ENCODE measurements at regions not wholly inside any gene's neighbourhood (a gene's known extent, or its start where the extent isn't known, plus 50 kb on each side); places are given as distances from the start of the nearest gene placed in this dataset.

DNA sequence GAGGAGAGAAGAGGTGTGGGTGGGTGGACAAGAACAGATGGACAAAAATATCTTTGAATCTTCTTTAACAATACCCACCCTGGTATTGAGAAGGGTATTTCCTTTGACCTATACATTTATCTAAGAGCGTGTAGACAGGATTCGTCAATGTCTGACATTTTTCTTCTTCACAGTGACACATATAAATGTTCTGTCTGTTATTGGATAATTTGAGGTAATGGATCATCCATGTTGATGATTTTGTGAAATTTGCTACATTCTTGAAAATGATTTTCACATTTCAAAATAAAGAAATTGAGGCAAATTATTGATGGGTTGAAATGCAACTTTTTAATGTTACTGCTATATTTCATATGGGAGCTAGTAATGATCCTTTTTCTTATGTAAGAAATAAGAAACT is 770.7 kb upstream of the EPHA7 start (continued):
- no peak for TF ChIP-seq NFE2 (CRISPR knock-in tag; IDR thresholded peaks at IDR 0.05)
- TF ChIP-seq ARHGAP35 (CRISPR knock-in tag; IDR thresholded peaks at IDR 0.05; ENCODE audit: borderline replicate concordance) = no peak
- TF ChIP-seq, protein P1, sequence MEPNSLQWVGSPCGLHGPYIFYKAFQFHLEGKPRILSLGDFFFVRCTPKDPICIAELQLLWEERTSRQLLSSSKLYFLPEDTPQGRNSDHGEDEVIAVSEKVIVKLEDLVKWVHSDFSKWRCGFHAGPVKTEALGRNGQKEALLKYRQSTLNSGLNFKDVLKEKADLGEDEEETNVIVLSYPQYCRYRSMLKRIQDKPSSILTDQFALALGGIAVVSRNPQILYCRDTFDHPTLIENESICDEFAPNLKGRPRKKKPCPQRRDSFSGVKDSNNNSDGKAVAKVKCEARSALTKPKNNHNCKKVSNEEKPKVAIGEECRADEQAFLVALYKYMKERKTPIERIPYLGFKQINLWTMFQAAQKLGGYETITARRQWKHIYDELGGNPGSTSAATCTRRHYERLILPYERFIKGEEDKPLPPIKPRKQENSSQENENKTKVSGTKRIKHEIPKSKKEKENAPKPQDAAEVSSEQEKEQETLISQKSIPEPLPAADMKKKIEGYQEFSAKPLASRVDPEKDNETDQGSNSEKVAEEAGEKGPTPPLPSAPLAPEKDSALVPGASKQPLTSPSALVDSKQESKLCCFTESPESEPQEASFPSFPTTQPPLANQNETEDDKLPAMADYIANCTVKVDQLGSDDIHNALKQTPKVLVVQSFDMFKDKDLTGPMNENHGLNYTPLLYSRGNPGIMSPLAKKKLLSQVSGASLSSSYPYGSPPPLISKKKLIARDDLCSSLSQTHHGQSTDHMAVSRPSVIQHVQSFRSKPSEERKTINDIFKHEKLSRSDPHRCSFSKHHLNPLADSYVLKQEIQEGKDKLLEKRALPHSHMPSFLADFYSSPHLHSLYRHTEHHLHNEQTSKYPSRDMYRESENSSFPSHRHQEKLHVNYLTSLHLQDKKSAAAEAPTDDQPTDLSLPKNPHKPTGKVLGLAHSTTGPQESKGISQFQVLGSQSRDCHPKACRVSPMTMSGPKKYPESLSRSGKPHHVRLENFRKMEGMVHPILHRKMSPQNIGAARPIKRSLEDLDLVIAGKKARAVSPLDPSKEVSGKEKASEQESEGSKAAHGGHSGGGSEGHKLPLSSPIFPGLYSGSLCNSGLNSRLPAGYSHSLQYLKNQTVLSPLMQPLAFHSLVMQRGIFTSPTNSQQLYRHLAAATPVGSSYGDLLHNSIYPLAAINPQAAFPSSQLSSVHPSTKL (CRISPR knock-in tag; IDR thresholded peaks at IDR 0.05) = no peak
- no peak for TF ChIP-seq ZZZ3 (CRISPR knock-in tag; IDR thresholded peaks at IDR 0.05; ENCODE audit: borderline replicate concordance)
- TF ChIP-seq, protein P2, sequence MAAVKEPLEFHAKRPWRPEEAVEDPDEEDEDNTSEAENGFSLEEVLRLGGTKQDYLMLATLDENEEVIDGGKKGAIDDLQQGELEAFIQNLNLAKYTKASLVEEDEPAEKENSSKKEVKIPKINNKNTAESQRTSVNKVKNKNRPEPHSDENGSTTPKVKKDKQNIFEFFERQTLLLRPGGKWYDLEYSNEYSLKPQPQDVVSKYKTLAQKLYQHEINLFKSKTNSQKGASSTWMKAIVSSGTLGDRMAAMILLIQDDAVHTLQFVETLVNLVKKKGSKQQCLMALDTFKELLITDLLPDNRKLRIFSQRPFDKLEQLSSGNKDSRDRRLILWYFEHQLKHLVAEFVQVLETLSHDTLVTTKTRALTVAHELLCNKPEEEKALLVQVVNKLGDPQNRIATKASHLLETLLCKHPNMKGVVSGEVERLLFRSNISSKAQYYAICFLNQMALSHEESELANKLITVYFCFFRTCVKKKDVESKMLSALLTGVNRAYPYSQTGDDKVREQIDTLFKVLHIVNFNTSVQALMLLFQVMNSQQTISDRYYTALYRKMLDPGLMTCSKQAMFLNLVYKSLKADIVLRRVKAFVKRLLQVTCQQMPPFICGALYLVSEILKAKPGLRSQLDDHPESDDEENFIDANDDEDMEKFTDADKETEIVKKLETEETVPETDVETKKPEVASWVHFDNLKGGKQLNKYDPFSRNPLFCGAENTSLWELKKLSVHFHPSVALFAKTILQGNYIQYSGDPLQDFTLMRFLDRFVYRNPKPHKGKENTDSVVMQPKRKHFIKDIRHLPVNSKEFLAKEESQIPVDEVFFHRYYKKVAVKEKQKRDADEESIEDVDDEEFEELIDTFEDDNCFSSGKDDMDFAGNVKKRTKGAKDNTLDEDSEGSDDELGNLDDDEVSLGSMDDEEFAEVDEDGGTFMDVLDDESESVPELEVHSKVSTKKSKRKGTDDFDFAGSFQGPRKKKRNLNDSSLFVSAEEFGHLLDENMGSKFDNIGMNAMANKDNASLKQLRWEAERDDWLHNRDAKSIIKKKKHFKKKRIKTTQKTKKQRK (IDR thresholded peaks at IDR 0.05; ENCODE audit: low read length) = no peak

Measured in HepG2 (cell line).